ENCODE measurements at regions not wholly inside any gene's neighbourhood (a gene's known extent, or its start where the extent isn't known, plus 50 kb on each side); places are given as distances from the start of the nearest gene placed in this dataset.

DNA sequence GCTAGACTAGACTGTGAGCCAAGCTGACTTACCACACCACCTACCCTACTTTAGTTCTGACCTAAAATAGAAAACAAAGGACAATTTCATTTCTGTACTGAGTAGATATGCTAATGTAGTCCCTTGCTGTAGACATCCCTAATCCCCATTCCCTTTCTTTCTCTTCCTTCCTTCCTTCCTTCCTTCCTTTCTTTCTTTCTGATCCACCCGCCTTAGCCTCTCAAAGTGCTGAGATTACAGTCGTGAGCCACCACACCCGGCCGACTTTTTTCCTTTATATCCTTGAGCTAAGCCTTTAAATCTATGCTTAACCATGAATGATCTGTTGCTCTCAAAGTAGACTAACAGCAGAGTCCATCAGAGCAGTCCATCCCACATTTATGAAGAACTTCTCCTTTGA lies 465.0 kb downstream of the SLITRK6 start:
- Mint-ChIP-seq H3K27ac (ENCODE audit: unreplicated experiment) (no peak overlapping the region), H3K36me3 (ENCODE audit: low read depth, unreplicated experiment) (no peaks in the 10 kb centered on the region), H3K4me1 (ENCODE audit: low read depth, unreplicated experiment) (no peaks in the 10 kb centered on the region), H3K27me3 (ENCODE audit: low read depth, unreplicated experiment) (no peaks in the 10 kb centered on the region), H3K4me3 (ENCODE audit: unreplicated experiment) (no peak overlapping the region), H3K9me3 (ENCODE audit: unreplicated experiment) (no peaks in the 10 kb centered on the region)
- no peaks in the 10 kb centered on the region for H3K79me2 ChIP-seq (ENCODE audit: insufficient read depth, low read length)
- H3K27ac ChIP-seq (ENCODE audit: low read depth, low read length), result no peak overlapping the region
- DNase-seq (ENCODE audit: low read depth), result no peak
- FAIRE-seq, result no peak
- no peak for TF ChIP-seq EZH2 (IDR thresholded peaks at IDR 0.05; ENCODE audit: insufficient read depth, low read length)
- TF ChIP-seq, protein P1, sequence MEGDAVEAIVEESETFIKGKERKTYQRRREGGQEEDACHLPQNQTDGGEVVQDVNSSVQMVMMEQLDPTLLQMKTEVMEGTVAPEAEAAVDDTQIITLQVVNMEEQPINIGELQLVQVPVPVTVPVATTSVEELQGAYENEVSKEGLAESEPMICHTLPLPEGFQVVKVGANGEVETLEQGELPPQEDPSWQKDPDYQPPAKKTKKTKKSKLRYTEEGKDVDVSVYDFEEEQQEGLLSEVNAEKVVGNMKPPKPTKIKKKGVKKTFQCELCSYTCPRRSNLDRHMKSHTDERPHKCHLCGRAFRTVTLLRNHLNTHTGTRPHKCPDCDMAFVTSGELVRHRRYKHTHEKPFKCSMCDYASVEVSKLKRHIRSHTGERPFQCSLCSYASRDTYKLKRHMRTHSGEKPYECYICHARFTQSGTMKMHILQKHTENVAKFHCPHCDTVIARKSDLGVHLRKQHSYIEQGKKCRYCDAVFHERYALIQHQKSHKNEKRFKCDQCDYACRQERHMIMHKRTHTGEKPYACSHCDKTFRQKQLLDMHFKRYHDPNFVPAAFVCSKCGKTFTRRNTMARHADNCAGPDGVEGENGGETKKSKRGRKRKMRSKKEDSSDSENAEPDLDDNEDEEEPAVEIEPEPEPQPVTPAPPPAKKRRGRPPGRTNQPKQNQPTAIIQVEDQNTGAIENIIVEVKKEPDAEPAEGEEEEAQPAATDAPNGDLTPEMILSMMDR (IDR thresholded peaks at IDR 0.05; ENCODE audit: insufficient read depth, low read depth, low read length), result no peak
- no peaks in the 10 kb centered on the region for H3K4me1 ChIP-seq (ENCODE audit: insufficient read depth, low read length)
- no peaks in the 10 kb centered on the region for H3K36me3 ChIP-seq (ENCODE audit: insufficient read depth, low read length)
- H3K4me3 ChIP-seq (ENCODE audit: insufficient read depth, low read depth, low read length), result no peak overlapping the region
- no peaks in the 10 kb centered on the region for H4K20me1 ChIP-seq (ENCODE audit: insufficient read depth, low read length)
- H3K27me3 ChIP-seq (ENCODE audit: insufficient read depth, low read length), result no peaks in the 10 kb centered on the region
- no peaks in the 10 kb centered on the region for H3K9me3 ChIP-seq (ENCODE audit: insufficient read depth, low read depth, low read length)
- H2AFZ ChIP-seq (ENCODE audit: low read depth, low read length), result no peak overlapping the region
- no peak overlapping the region for H3K9ac ChIP-seq (ENCODE audit: low read length)
- no peak overlapping the region for H3K4me2 ChIP-seq (ENCODE audit: low read length)

DNA sequence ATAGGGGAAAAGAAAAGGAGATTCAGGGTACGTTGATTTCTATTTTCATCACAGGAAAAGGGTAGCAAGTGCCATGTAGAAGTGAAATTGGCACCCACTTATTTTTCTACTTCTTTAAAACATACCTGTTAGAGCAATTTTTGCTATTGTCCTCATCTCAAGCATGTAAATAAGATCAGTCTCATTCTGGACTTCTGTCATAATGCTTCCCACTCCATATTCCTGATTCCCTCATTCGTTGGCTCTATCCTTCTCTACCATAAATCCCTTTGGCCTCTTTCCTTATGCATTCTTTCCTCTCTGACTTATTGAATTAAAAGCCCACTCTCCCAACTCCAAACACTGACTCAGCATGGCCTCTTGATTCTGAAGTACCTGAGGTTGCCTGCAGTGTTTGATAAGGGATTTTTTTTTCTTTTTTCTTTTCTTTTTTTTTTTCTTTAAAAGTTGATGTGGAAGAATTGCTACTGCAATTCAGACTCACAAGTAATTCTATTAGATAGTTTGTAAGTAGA lies 465.7 kb downstream of the SLITRK6 start:
- no peaks in the 10 kb centered on the region for H3K4me1 ChIP-seq (ENCODE audit: insufficient read depth, low read length)
- no peak overlapping the region for H3K27ac Mint-ChIP-seq (ENCODE audit: unreplicated experiment)
- DNase-seq (ENCODE audit: low read depth) (no peak), FAIRE-seq (no peak)
- no peak overlapping the region for H2AFZ ChIP-seq (ENCODE audit: low read depth, low read length)
- no peak overlapping the region for H3K9ac ChIP-seq (ENCODE audit: low read length)
- no peaks in the 10 kb centered on the region for H3K9me3 ChIP-seq (ENCODE audit: insufficient read depth, low read depth, low read length)
- no peak overlapping the region for H3K4me3 Mint-ChIP-seq (ENCODE audit: unreplicated experiment)
- H3K27ac ChIP-seq (ENCODE audit: low read depth, low read length), result no peak overlapping the region
- H3K79me2 ChIP-seq (ENCODE audit: insufficient read depth, low read length), result no peaks in the 10 kb centered on the region
- no peaks in the 10 kb centered on the region for H3K27me3 ChIP-seq (ENCODE audit: insufficient read depth, low read length)
- H3K4me3 ChIP-seq (ENCODE audit: insufficient read depth, low read depth, low read length), result no peak overlapping the region
- no peaks in the 10 kb centered on the region for H3K27me3 Mint-ChIP-seq (ENCODE audit: low read depth, unreplicated experiment)
- no peaks in the 10 kb centered on the region for H4K20me1 ChIP-seq (ENCODE audit: insufficient read depth, low read length)
- H3K4me1 Mint-ChIP-seq (ENCODE audit: low read depth, unreplicated experiment), result no peaks in the 10 kb centered on the region
- H3K36me3 Mint-ChIP-seq (ENCODE audit: low read depth, unreplicated experiment), result no peaks in the 10 kb centered on the region
- no peaks in the 10 kb centered on the region for H3K36me3 ChIP-seq (ENCODE audit: insufficient read depth, low read length)
- H3K4me2 ChIP-seq (ENCODE audit: low read length), result no peak overlapping the region
- no peaks in the 10 kb centered on the region for H3K9me3 Mint-ChIP-seq (ENCODE audit: unreplicated experiment)
- TF ChIP-seq, protein P1 (IDR thresholded peaks at IDR 0.05; ENCODE audit: insufficient read depth, low read depth, low read length), result no peak
- TF ChIP-seq EZH2 (IDR thresholded peaks at IDR 0.05; ENCODE audit: insufficient read depth, low read length), result no peak

DNA sequence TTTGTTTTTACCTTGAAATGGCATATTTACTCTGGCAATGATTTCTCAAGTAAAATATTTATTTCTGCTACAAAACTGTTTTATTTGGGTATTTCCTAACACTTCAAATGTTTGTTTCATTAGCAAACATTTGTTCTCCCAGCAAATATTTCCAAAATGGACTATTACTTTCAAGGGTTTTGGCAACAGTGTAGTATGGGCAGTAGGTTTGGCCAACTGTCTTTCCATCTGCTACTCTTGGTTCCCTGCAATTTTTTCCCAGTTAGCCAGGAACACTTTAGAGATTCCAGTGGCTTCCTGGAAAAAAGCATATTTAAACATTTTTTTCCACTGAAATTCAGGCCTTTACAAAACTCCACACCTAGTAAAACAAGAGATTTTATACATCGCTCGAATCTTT lies 466.6 kb downstream of the SLITRK6 start:
- H4K20me1 ChIP-seq (ENCODE audit: insufficient read depth, low read length), result no peaks in the 10 kb centered on the region
- no peak overlapping the region for H2AFZ ChIP-seq (ENCODE audit: low read depth, low read length)
- no peak for DNase-seq (ENCODE audit: low read depth)
- H3K9me3 ChIP-seq (ENCODE audit: insufficient read depth, low read depth, low read length), result no peaks in the 10 kb centered on the region
- Mint-ChIP-seq H3K9me3 (ENCODE audit: unreplicated experiment) (no peaks in the 10 kb centered on the region), H3K36me3 (ENCODE audit: low read depth, unreplicated experiment) (no peaks in the 10 kb centered on the region), H3K27me3 (ENCODE audit: low read depth, unreplicated experiment) (no peaks in the 10 kb centered on the region), H3K27ac (ENCODE audit: unreplicated experiment) (no peak overlapping the region), H3K4me3 (ENCODE audit: unreplicated experiment) (no peak overlapping the region), H3K4me1 (ENCODE audit: low read depth, unreplicated experiment) (no peaks in the 10 kb centered on the region)
- H3K27me3 ChIP-seq (ENCODE audit: insufficient read depth, low read length), result no peaks in the 10 kb centered on the region
- H3K4me1 ChIP-seq (ENCODE audit: insufficient read depth, low read length), result no peaks in the 10 kb centered on the region
- no peaks in the 10 kb centered on the region for H3K36me3 ChIP-seq (ENCODE audit: insufficient read depth, low read length)
- H3K9ac ChIP-seq (ENCODE audit: low read length), result no peak overlapping the region
- no peak for FAIRE-seq
- H3K27ac ChIP-seq (ENCODE audit: low read depth, low read length), result no peak overlapping the region
- H3K79me2 ChIP-seq (ENCODE audit: insufficient read depth, low read length), result no peaks in the 10 kb centered on the region
- TF ChIP-seq, protein P1 (IDR thresholded peaks at IDR 0.05; ENCODE audit: insufficient read depth, low read depth, low read length), result no peak
- no peak for TF ChIP-seq EZH2 (IDR thresholded peaks at IDR 0.05; ENCODE audit: insufficient read depth, low read length)
- no peak overlapping the region for H3K4me3 ChIP-seq (ENCODE audit: insufficient read depth, low read depth, low read length)
- no peak overlapping the region for H3K4me2 ChIP-seq (ENCODE audit: low read length)

Data from astrocyte (in vitro differentiated cells and primary cell).